GM19240 (cell line): ENCODE measurements at regions not wholly inside any gene's neighbourhood (a gene's known extent, or its start where the extent isn't known, plus 50 kb on each side); places are given as distances from the start of the nearest gene placed in this dataset.

Experiments
- DNase-seq: peaks from one replicate; pipeline ENCODE4 v3.0.0; 2011; ENCODE audit warnings: low spot score; ENCODE audit not compliant: insufficient read length

DNA sequence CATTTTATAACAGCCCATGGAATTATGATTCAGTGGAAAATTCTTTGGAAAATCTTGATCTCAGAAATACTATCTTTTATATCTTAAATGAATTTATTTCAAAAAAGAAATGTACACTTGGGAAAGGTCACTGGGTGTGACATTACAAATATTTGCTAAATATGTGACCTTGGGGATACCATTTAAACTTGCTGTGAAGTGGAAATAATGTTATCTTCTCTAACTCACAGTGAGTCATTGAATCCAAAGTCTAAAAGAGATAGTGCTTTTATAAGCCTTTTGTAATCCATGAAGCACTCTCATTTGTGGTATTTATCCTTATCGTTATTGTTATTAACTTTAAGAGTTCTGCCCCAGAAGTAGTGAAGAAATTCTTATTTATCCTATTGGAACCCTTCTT, 289.8 kb upstream of the SEMA6D start:
- DNase-seq = no peak

DNA sequence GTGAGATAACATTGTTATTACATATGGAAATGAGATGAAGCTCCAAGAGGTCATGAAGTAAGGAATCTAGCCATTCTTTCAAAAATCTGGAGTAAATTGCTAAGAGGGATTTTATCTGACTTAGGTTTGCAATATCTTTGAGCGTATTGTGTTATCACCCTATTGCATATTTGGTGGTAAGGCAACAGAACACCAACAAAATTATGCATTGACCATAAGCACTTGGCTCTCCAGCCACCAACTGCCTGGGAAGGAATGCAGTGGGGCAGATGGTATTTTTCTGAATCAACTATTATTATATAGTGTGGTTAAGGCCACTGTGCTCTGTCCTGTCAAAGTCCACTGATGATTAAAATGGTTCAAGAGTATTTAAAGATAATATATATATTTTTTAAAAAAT, 287.9 kb upstream of the SEMA6D start:
- no peak for DNase-seq

DNA sequence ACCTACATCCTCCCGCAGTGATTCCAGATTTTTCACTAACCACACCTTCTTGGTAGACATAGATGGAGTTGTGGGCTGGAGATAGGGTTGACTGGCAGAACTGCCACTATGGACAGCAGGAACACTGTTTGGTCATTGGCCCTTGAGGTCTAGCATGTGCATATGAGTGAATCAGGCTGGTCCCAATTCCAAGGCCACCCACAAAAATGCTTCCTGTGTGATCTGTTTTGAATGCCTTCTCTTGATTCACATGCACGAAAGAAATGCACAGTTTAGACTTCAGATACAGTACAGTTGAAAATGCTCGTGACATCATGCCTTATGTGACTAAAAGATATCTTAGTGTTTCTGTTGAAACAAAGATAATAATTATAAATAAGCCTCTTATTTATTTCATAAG, 285.8 kb upstream of the SEMA6D start:
- no peak for DNase-seq

DNA sequence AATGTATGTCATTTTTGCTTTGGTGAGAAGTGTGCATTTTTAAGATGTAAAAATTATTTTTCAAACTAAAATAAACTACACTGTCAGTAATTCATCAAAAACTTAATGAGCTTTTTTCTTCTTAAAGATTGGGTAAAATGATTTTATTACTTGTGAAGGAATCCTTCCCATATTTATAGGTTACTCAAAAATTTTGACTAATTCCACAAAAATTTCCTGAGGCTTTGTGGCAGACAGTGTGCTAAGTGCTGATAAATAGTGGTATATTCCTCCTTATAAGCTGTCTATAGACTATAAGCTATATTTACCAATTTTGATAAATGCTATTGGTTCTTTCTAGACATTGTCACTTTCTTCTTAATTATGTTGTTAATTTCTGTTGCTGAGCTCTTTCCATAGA, 284.5 kb upstream of the SEMA6D start:
- no peak for DNase-seq

DNA sequence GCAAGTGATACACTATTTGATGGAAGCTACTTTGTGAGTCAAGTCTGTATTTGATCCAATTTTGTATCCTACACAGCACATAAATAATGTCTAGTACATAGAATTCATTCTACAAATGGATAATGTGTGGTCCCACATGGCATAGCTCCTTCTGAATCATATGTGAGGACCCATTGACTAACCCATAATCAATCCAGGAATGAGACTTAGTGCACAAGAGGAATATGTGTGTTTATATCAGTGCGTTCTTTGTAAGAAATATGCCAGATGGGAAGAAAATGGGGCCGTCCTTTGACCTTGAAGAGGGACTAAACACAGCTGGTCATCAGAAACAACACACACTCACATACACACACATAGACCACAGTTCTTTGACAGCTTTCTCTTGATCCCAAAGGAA, 282.7 kb upstream of the SEMA6D start:
- DNase-seq = no peak

DNA sequence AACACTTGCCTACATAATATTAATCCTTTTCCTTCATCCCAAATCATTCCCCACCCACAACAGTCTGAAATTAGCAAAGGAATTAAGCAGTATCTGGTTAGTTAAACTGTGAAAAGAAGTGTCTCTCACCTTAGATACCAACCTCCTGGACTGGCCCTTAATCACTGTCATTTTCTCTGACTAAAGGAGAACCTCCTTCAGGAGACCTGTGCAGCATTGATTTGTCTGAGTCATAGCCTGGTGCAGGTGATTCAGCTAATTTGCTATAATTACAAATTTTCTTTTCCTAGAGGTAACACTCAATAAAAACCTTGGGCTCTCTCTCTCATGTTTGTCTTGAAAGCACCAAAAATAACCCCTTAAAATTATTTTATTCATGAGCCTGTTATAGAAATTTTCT, 279.8 kb upstream of the SEMA6D start:
- DNase-seq = no peak

DNA sequence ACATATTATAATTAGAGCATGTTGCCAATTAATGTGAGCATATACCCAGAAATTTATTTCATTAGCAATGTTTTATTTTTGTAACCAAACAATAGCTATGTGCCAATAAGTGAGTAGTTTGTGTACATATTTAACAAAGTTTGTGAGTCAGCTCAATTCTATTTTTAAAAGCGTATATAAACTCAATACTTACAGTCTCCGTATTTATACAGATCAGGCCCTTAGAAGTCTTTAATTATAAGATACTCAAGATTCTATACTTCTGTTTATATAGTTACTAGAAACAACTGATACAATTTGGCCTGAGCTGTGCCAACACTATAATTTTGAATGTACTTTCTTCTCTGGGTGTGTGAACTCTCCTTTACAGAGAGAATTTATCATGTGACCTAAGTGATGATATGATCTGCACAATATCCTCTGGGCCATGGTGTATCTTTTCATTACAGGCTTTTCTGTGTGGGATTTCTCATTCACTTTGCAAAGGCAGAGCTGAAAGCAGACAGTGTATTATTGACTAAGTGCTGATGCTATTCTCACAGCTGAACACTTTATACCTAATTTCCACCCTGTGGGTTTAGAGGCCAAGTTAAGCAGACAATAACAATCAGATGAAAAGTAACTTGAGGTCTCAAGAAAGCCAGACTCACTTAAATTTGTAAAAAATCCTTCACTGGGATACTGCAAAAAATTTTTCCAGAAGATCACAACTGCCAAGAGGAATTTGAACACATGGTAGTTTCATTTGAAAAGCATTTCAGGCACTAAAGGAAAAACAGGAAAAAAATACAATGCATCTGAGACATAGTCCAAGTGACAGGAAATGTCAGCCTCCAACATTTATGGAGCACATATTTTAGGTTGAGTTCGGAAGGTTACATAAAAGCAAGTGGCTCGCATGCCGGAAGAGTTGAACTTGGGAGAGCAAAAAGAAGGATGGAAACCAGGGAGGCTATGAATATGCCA, 277.9 kb upstream of the SEMA6D start:
- no peak for DNase-seq

DNA sequence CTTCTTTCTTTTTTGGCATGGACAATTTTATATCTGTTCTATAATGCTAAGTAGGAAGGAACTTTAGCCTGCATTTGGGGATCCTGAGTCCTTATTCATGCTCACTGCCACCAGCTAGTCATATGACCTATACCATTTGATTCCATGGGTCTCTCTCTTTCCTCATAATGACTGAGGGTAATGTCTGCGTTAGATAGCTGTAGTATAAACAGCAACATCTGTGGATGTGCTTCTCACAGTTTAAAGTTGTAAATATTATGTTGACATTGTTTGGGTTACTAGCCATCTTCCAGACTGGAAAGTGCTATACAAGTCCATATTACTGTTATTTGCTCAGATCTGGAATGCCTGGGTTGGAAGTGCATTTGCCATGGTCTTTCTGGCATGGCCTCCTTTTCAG, 274.9 kb upstream of the SEMA6D start:
- DNase-seq = no peak

DNA sequence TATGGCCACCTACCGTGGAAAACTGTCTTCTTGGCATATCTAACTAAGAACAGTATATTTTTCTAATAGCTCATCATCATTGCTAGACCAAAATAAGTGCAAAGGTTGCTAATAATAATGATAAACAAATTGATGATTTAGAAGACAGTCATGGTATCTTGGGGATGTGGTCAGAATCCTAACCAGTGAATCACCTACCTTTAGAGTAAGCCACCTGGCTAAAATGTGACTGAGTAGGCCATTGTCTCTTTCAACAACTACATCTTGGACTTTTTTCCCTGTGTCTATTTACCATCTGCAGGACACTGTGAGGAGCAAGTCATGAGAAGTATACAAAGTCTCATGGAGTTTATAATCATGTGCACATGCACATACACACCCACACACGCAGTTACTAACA, 273.5 kb upstream of the SEMA6D start:
- DNase-seq = no peak

DNA sequence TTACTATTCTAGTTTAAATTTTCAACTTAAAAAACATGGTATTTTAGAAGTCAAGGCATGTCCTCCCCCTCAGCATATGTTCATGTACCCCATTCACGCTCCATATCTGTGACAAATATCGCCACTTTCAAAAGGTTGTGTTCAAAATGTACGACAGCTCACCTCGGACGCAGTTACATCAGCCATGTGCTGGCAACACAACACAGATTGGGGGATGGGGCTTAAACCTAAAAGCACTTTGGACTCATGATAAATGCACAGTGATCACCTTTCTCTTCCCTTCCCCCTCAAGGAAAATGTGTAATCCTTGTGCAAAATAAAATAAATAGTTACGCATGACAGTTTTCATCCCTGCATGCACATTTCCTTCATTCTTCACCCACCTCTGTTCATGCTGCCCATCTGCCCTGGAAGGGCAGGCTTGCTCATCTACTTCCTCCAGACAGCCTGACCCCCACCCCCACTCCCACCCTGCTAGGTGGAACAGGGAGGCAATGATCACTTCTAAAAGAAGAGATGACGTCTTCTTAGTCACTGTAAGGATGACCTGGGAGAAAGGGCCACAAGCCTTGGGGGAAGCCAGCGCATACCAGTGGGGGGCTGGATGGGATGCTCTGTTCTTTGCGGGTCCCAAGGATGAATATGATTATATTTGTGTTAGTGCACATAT, 271.4 kb upstream of the SEMA6D start:
- no peak for DNase-seq

DNA sequence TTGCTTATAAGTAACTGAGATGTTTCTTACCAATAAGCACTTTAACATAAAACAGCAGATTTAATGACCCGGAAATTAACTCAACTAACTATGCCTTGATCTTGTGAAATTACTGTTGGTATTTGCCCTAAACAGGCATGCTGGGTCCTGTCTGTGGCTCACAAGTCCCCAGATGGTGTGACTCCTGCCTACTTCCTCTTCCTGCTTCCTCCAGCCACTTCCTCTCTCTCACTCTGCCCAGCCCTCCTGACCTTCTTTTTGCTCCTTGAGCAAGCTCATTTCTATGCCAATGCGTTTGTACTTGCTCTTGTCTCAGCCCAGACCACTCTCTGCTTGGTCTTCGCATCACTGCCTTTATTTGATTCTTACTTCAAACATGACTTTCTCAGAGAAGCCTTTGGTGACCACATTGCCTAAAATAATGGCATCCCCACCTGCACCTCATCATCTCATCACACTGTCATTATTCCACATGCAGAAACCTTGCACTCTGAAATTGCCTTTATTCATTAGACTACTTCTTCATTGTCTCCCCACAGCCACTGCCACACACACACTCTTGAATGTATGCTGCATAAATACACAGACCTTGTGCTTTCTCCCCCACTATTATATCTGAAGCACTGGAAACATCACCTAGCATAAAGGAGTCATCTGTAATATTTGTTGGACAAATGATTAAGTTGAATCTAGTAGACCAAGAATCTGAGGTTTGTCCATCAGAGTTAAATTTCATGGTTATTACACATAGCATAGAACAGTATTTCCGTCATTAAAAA, 256.3 kb upstream of the SEMA6D start:
- DNase-seq = no peak

DNA sequence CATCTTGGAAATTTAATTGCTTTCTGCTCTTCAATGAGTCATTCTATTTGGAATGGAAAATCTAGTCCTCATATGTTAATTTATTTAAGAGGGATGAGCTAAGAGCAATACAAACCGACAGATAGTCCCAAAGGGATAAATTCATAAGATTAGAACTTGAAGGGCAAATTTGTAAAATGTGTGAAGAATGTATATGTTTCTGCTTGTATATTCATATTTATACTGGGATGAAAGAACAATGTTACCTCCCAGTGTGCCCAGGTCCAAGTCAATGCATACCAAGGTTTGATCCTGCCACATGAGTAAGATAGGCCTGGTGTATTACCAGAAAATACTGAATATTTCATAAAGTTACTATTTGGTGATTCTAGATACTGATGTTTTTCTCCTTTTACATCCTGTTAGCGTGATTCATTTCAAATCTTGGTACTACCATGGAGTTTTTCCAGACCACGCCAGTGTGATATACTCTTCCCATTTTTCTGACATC, 255.6 kb upstream of the SEMA6D start:
- no peak for DNase-seq

DNA sequence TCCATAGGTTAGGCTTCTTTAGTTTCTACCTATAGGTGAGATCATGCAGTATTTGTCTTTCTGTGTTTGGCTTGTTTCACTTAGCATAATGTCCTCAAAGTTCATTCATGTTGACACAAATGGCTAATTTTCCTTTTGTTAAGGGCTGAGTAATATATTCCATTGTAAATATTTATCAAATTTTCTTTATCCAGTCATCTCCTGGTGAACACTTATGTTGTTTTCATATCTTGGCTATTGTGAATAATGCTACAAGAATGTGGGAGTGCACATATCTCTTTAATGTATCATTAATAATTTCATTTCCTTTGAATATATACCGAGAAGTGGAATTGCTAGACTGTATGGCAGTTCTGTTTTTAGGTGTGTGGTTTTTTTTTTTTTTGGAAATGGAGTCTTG, 250.9 kb upstream of the SEMA6D start:
- DNase-seq = no peak

DNA sequence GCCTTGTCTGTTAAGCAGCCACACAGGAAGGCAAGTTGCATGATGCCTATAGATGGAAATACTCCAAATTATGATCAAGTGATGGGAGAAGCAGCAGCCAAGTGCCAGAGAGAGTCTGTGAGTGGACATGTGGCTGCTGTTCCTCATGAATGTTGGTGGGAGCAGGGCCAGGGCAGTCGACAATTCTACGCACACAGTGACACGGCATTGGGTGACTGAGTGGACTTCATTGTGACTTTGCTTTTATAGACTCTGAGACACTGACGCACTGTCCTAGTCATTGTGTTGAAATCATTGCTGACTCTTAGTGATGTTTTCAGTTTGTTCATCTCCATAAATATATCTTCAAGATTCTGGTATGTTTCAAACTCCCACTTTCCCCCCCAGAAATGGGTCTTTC, 246.3 kb upstream of the SEMA6D start:
- no peak for DNase-seq

DNA sequence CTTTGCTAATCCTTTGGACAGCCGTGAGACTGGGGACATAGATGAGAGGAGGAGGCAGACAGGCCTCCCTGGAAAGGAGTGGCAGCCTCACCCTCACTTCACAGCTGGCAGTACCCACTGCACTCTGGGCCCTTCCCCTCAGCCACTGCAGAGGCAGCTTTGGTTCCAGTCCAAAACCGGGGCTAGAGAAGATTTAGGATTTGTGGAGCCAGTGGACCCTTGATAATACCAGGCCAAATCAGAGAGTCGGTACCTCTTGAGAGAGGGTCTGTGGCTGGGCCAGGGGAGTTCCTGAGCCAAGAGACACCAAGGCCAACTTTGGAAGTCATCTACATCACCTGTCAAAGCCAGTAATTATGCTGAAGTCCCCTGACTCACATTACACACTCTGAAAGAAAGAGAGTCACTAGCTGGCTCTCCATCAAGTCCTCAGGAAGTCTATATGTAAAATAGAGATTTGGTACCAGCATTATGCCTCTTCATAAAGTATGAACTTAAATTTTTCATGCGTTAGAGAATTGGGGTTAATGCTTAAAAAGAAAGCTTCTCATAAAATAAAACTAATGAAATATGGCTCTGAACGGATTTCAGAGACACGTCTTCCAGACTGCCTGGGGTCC, 244.1 kb upstream of the SEMA6D start:
- no peak for DNase-seq

DNA sequence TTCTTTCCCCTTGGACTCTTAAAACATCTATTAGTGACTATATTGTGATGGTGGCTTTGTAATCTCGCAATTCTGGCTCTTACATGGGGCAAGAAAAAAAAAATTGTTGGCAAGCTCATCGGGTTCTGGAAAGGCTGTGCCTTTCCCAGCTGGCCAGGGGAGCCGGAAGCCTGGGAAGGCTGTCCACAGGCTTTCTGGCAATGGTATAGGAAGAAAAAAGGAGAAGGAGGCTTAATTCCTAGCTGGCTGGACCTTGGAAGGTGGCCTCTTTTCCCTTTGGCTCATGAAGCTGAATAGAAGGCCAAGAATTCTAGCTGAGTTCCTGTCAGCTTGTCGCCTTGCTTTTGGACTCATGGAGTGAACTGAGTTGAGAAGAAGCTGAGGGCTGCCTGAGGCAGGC, 243.5 kb upstream of the SEMA6D start:
- DNase-seq = no peak

DNA sequence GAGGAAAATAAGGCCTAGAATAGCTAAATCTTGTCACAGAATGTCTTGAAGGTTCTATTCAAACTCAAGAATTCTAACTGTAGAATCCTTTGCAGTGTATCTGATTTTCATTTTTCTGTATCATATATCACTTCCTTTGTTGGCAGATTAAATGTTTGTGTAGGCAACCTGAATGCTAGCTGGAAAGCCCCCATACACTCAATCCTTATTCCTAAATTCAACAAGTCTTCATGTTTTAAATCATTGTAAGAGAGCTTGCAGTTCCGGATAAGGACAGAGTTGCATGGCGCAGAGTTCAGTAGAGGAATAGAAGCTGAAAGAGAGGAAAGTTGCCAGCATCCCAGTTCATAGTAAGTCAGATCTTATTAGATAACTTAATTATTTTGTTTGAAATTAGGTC, 242.0 kb upstream of the SEMA6D start:
- no peak for DNase-seq

DNA sequence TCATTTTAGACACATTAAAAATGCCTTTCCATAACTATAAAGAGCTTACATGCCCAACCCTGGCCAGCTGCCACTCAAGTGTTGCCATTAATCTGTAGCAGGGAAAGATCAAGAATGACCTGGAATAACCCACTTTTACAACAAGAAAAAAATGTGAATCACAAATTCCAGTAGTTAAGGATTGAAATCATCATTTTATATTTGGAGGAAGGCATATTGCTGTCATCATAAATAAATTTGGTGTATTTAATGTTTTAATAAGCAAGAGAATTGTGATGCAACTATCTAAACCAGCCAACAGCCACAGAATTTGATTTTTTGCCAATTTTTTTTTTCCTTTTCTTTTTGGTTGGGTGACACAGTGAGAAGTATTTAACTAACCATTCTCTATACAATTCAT, 240.0 kb upstream of the SEMA6D start:
- DNase-seq = no peak

DNA sequence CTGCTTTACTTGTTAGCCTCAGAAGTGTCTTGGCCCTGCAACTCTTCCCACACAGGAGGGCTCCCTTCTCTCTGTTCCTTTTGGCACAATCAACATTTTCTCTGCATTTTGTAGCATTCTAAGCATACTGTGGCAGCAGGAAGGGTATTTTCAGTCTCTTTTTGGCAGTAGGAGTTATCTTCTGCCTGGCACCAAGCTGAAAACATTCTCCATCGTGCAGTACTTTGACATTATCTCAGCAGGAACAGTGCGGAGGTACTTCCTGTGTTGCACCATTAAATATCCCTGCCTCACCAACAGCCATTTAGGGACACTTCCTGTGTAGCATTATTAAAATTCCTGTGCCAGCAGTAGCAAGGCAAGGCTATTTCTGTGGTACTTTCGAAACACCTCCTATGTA, 233.2 kb upstream of the SEMA6D start:
- DNase-seq = no peak

DNA sequence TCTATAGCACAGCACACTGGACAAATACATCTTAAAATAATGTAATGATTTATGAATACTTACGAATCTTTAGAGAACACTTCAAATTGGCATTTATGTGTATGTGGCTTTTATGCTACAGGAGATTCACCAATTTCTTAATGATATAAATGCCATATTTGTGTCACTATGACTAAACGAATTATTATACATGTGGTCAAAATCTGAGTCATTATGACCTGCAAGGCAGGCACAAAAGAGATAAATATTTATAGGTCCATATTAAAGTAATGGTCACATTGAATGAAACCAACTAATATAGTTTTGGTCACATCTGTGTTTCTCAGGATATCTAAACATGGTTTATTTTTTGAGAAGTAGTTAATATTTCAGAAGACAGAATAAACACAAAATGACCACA, 232.3 kb upstream of the SEMA6D start:
- no peak for DNase-seq

DNA sequence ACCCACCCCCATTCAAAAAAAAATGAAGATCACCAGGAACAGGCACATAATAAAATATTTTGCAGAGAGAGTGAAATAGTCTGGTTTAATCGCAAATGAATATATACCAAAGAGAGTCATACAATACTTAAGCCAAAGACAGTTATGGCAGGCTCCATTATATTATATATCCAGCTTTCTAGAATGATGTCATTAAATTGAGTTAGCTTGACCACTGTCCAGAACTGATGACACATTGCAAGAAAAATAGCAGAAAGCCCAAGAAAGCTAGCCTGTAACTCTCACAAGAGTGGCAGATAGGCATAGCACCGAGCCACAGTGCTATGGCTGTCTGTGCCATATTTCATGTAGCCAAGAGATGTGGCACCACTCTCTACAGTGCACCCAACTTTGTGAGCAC, 231.9 kb upstream of the SEMA6D start:
- no peak for DNase-seq

DNA sequence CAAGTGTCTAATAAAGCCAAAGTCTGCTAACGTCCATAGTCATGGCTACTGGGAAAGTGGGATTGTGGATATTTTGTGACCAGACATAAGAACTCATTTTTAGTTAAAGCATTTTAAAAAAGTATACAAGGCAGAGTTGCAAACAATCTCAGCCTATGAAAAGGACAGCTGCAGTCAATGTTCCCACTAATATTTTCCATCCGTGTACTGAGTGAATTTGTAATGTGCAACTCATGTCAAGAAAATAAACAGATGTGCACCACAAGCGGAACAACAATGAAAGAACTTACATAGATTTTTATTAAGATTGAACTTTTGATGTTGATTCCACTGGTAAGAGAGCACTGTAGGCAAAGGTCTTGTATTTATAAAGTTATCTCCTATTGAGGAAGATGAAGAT, 231.3 kb upstream of the SEMA6D start:
- no peak for DNase-seq
